Neural progenitor cell (in vitro differentiated cells): ENCODE measurements at regions not wholly inside any gene's neighbourhood (a gene's known extent, or its start where the extent isn't known, plus 50 kb on each side); places are given as distances from the start of the nearest gene placed in this dataset.

Experiments used
- DNase-seq: peaks from one replicate; pipeline ENCODE4 v3.0.0-alpha.2; 2016; ENCODE audit warnings: low spot score
- H2AFZ ChIP-seq: fragments of 200-600 bp; sonication (generic); replicated peaks from 2 replicates; pipeline ENCODE4 v1.6.1; 2016; ENCODE audit warnings: antibody characterized with exemption
- H3F3A ChIP-seq: fragments of 200-600 bp; sonication (generic); 2 replicates; pipeline ENCODE4 v1.6.1; 2016; ENCODE audit warnings: antibody characterized with exemption, low read depth
- H3K27ac ChIP-seq: fragments of 200-600 bp; sonication (generic); 2 replicates; pipeline ENCODE4 v1.5.1; 2016; ENCODE audit warnings: mild to moderate bottlenecking
- H3K27me3 ChIP-seq: fragments of 200-600 bp; sonication (generic); 2 replicates; pipeline ENCODE4 v1.6.1; 2016; ENCODE audit warnings: mild to moderate bottlenecking, moderate library complexity
- H3K36me3 ChIP-seq: fragments of 200-600 bp; sonication (generic); 2 replicates; pipeline ENCODE4 v1.5.1; 2016
- H3K4me1 ChIP-seq: fragments of 200-600 bp; sonication (generic); 2 replicates; pipeline ENCODE4 v1.6.1; 2016; ENCODE audit warnings: mixed run types
- H3K4me2 ChIP-seq: fragments of 200-600 bp; sonication (generic); 2 replicates; pipeline ENCODE4 v1.6.1; 2016
- H3K4me3 ChIP-seq: fragments of 200-600 bp; sonication (generic); 2 replicates; pipeline ENCODE4 v1.5.1; 2016
- H3K79me2 ChIP-seq: fragments of 200-600 bp; sonication (generic); 2 replicates; pipeline ENCODE4 v1.6.1; 2016; ENCODE audit warnings: low read depth
- H3K9ac ChIP-seq: fragments of 200-600 bp; sonication (generic); 2 replicates; pipeline ENCODE4 v1.6.1; 2016
- H3K9me3 ChIP-seq: fragments of 200-600 bp; sonication (generic); 2 replicates; pipeline ENCODE4 v1.5.1; 2016; ENCODE audit warnings: low read depth
- H4K20me1 ChIP-seq: fragments of 200-600 bp; sonication (generic); 2 replicates; pipeline ENCODE4 v1.6.1; 2016; ENCODE audit warnings: low read depth
- H3K27ac Mint-ChIP-seq: 3 replicates; pipeline ENCODE4 v1.8.0; 2021; ENCODE audit warnings: mixed read lengths
- H3K27me3 Mint-ChIP-seq: 2 replicates; pipeline ENCODE4 v1.8.0; 2022; ENCODE audit warnings: low read depth, mild to moderate bottlenecking, inconsistent platforms, moderate library complexity, mixed read lengths; ENCODE audit not compliant: insufficient read depth
- H3K36me3 Mint-ChIP-seq: 3 replicates; pipeline ENCODE4 v1.8.0; 2021; ENCODE audit warnings: mixed read lengths
- H3K4me1 Mint-ChIP-seq: 3 replicates; pipeline ENCODE4 v1.8.0; 2021; ENCODE audit warnings: mixed read lengths
- H3K4me3 Mint-ChIP-seq: 3 replicates; pipeline ENCODE4 v1.8.0; 2021; ENCODE audit warnings: mild to moderate bottlenecking, moderate library complexity, mixed read lengths
- H3K9me3 Mint-ChIP-seq: 3 replicates; pipeline ENCODE4 v1.8.0; 2020; ENCODE audit warnings: mixed read lengths
- CTCF ChIP-seq: fragments of 200-600 bp; sonication (generic); IDR thresholded peaks from 2 replicates; pipeline ENCODE4 v1.5.1; 2017; ENCODE audit warnings: antibody characterized with exemption, mild to moderate bottlenecking
- EZH2 ChIP-seq: fragments of 200-600 bp; sonication (generic); IDR thresholded peaks from 2 replicates; pipeline ENCODE4 v1.6.1; 2017; ENCODE audit warnings: antibody characterized with exemption, mild to moderate bottlenecking, moderate library complexity
- EZH2phosphoT487 ChIP-seq: fragments of 200-600 bp; sonication (generic); IDR thresholded peaks from 2 replicates; pipeline ENCODE4 v1.6.1; 2017; ENCODE audit warnings: antibody characterized with exemption

- no peak overlapping the region for H2AFZ ChIP-seq
- Mint-ChIP-seq H3K27ac (no peak overlapping the region), H3K4me1 (no peaks in the 10 kb centered on the region), H3K9me3 (peaks cover 4% of the 10 kb centered on the region), H3K36me3 (no peaks in the 10 kb centered on the region), H3K4me3 (no peak overlapping the region), H3K27me3 (peaks cover 2% of the 10 kb centered on the region)
- no peak overlapping the region for H3K4me3 ChIP-seq
- no peaks in the 10 kb centered on the region for H3K9me3 ChIP-seq
- no peak overlapping the region for H3K9ac ChIP-seq
- H4K20me1 ChIP-seq, result no peaks in the 10 kb centered on the region
- no peak overlapping the region for H3K27ac ChIP-seq
- DNase-seq, result no peak
- no peaks in the 10 kb centered on the region for H3K27me3 ChIP-seq
- no peaks in the 10 kb centered on the region for H3K79me2 ChIP-seq
- H3K4me1 ChIP-seq, result peaks cover 8% of the 10 kb centered on the region
- no peaks in the 10 kb centered on the region for H3K36me3 ChIP-seq
- no peaks in the 10 kb centered on the region for H3F3A ChIP-seq
- no peak overlapping the region for H3K4me2 ChIP-seq
- TF ChIP-seq EZH2 (no peak), CTCF (no peak), EZH2phosphoT487 (no peak)
Measured at GRCh38 chr1:209319549-209319948, 264.0 kb upstream of the CAMK1G start.

- no peaks in the 10 kb centered on the region for H4K20me1 ChIP-seq
- peaks cover 4% of the 10 kb centered on the region for H3K9me3 Mint-ChIP-seq
- H3K36me3 Mint-ChIP-seq, result no peaks in the 10 kb centered on the region
Measured at GRCh38 chr1:209323743-209324142, 259.8 kb upstream of the CAMK1G start.

GRCh38 chr1:209324901-209325871 is 258.3 kb upstream of the CAMK1G start:
- H3K4me3 ChIP-seq, result no peak overlapping the region
- DNase-seq, result no peak
- peaks cover 13% of the 10 kb centered on the region for H3K4me1 ChIP-seq
- peaks cover 8% of the 10 kb centered on the region for H3K27me3 Mint-ChIP-seq
- H3K36me3 Mint-ChIP-seq, result no peaks in the 10 kb centered on the region
- H3K4me1 Mint-ChIP-seq, result peaks cover 20% of the 10 kb centered on the region
- H4K20me1 ChIP-seq, result no peaks in the 10 kb centered on the region
- no peak overlapping the region for H3K4me2 ChIP-seq
- no peaks in the 10 kb centered on the region for H3K9me3 ChIP-seq
- no peak overlapping the region for H3K9ac ChIP-seq
- no peaks in the 10 kb centered on the region for H3K36me3 ChIP-seq
- H2AFZ ChIP-seq, result no peak overlapping the region
- H3K27ac ChIP-seq, result no peak overlapping the region
- TF ChIP-seq EZH2phosphoT487, result no peak
- TF ChIP-seq CTCF, result no peak
- H3K79me2 ChIP-seq, result no peaks in the 10 kb centered on the region
- no peaks in the 10 kb centered on the region for H3K27me3 ChIP-seq
- H3K4me3 Mint-ChIP-seq, result no peak overlapping the region
- no peak overlapping the region for H3K27ac Mint-ChIP-seq
- no peaks in the 10 kb centered on the region for H3F3A ChIP-seq
- peaks cover 4% of the 10 kb centered on the region for H3K9me3 Mint-ChIP-seq

More at GRCh38 chr1:209323743-209324142, 259.8 kb upstream of the CAMK1G start:
- H3K4me1 ChIP-seq, result peaks cover 13% of the 10 kb centered on the region
- no peak for DNase-seq
- no peaks in the 10 kb centered on the region for H3K79me2 ChIP-seq
- no peaks in the 10 kb centered on the region for H3K27me3 ChIP-seq
- H3K4me3 Mint-ChIP-seq, result no peak overlapping the region
- no peak overlapping the region for H2AFZ ChIP-seq
- H3K9me3 ChIP-seq, result no peaks in the 10 kb centered on the region
- TF ChIP-seq CTCF, result no peak
- no peak for TF ChIP-seq EZH2phosphoT487
- no peak for TF ChIP-seq EZH2
- H3K27ac Mint-ChIP-seq, result no peak overlapping the region
- H3K4me3 ChIP-seq, result no peak overlapping the region
- H3K4me2 ChIP-seq, result no peak overlapping the region
- H3F3A ChIP-seq, result no peaks in the 10 kb centered on the region
- H3K9ac ChIP-seq, result no peak overlapping the region
- H3K27ac ChIP-seq, result no peak overlapping the region
- H3K36me3 ChIP-seq, result no peaks in the 10 kb centered on the region
- H3K27me3 Mint-ChIP-seq, result peaks cover 7% of the 10 kb centered on the region
- H3K4me1 Mint-ChIP-seq, result peaks cover 20% of the 10 kb centered on the region
